Testis (tissue), 2 donors: ENCODE measurements at regions not wholly inside any gene's neighbourhood (a gene's known extent, or its start where the extent isn't known, plus 50 kb on each side); places are given as distances from the start of the nearest gene placed in this dataset.
"Not testable (repeated sequence)": the region's sequence is repeated elsewhere in the genome, so short reads cannot be mapped to it uniquely, and the experiment has no call there.

Source experiments
- DNase-seq: peaks from one replicate; pipeline ENCODE4 v3.0.0-alpha.2; 2019
- H3K27ac ChIP-seq, 2 donors: fragments of 200-600 bp; sonication (generic); one replicate each; pipeline ENCODE4 v1.5.1; 2019
- H3K27me3 ChIP-seq: fragments of 200-600 bp; sonication (generic); one replicate; pipeline ENCODE4 v1.5.1; 2019
- H3K36me3 ChIP-seq: fragments of 200-600 bp; sonication (generic); one replicate; pipeline ENCODE4 v1.5.1; 2017; ENCODE audit warnings: low read depth; ENCODE audit errors: missing control alignments
- H3K4me1 ChIP-seq: fragments of 200-600 bp; sonication (generic); one replicate; pipeline ENCODE4 v1.5.1; 2019
- H3K4me3 ChIP-seq, 2 donors: fragments of 200-600 bp; sonication (generic); one replicate each; pipeline ENCODE4 v1.5.1; 2017 to 2019
- H3K9me3 ChIP-seq: fragments of 200-600 bp; sonication (generic); one replicate; pipeline ENCODE4 v1.5.1; 2017
- POLR2A ChIP-seq: fragments of 450-650 bp; IDR thresholded peaks from one replicate; pipeline ENCODE4 v1.6.1; 2017; ENCODE audit warnings: antibody characterized with exemption, mild to moderate bottlenecking, moderate library complexity
- WGBS, 2 donors: methylation state at CpG; one replicate each; pipeline ENCODE4 v1.1.5; 2018; 5-methylcytosine and 5-hydroxymethylcytosine counted together
- intact Hi-C: fragments of 100-400 bp; cut with DNase I; formaldehyde crosslinking; loops from one replicate; pipeline ENCODE4 v1.15.1; 2023; ENCODE audit warnings: low total_unique reads
- TF ChIP-seq, protein P1 (sequence below), 3 experiments: fragments of 450-650 bp in 2 of 3; fragments of 200-600 bp in 1 of 3; sonication (generic) in 1 of 3; IDR thresholded peaks; one replicate each; pipeline ENCODE4 v1.5.1; 2016 to 2019; ENCODE audit warnings: antibody characterized with exemption in 3 of 3, mild to moderate bottlenecking in 2 of 3, moderate library complexity in 1 of 3

DNA sequence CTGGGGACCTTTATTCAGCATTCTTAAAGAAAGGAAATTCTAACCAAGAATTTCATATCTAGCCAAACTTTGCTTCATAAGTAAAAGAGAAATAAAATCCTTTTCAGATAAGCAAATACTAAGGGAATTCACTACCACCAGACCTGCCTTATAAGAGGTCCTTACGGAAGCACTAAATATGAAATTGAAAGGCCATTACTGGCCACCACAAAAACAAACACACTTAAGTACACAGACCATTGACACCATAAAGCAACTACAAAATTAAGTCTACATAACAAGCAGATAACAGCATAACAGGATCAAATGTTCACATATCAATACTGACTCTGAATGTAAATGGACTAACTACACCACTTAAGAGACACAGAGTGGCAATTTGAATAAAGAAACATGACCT, 361.4 kb upstream of the POU5F2 start:
- DNase-seq: no peak
- WGBS, 2 donors: 92 to 98% methylated on average over 1 of the region's 1 CpG
- Histone ChIP-seq H3K4me3 (no peak overlapping the region), H3K36me3 (no peaks in the 10 kb centered on the region), H3K4me1 (no peaks in the 10 kb centered on the region), H3K27me3 (no peaks in the 10 kb centered on the region), H3K27ac (no peak overlapping the region), H3K9me3 (no peaks in the 10 kb centered on the region)
- intact Hi-C loops: no loop called here
- no peak for TF ChIP-seq POLR2A
- TF ChIP-seq, protein P1, sequence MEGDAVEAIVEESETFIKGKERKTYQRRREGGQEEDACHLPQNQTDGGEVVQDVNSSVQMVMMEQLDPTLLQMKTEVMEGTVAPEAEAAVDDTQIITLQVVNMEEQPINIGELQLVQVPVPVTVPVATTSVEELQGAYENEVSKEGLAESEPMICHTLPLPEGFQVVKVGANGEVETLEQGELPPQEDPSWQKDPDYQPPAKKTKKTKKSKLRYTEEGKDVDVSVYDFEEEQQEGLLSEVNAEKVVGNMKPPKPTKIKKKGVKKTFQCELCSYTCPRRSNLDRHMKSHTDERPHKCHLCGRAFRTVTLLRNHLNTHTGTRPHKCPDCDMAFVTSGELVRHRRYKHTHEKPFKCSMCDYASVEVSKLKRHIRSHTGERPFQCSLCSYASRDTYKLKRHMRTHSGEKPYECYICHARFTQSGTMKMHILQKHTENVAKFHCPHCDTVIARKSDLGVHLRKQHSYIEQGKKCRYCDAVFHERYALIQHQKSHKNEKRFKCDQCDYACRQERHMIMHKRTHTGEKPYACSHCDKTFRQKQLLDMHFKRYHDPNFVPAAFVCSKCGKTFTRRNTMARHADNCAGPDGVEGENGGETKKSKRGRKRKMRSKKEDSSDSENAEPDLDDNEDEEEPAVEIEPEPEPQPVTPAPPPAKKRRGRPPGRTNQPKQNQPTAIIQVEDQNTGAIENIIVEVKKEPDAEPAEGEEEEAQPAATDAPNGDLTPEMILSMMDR (IDR thresholded peaks at IDR 0.05): no peak

DNA sequence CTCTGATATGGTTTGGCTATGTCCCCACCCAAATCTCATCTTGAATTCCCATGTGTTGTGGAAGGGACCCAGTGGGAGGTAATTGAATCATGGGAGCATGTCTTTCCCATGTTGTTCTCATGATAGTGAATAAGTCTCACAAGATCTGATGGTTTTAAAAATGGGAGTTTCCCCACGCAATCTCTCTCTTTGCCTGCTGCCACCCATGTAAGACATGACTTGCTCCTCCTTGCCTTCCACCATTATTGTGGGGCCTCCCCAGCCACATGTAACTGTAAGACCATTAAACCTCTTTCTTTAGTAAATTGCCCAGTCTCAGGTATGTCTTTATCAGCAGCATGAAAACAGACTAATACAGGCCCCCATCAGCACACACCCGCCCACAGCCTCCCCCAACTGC, 356.0 kb upstream of the POU5F2 start:
- H3K9me3 ChIP-seq, H3K36me3 ChIP-seq, DNase-seq, H3K4me1 ChIP-seq, H3K27me3 ChIP-seq, intact Hi-C loops, H3K4me3 ChIP-seq, H3K27ac ChIP-seq: not testable (repeated sequence)
- 94 to 95% methylated on average over 2 of the region's 2 CpGs for WGBS, 2 donors

DNA sequence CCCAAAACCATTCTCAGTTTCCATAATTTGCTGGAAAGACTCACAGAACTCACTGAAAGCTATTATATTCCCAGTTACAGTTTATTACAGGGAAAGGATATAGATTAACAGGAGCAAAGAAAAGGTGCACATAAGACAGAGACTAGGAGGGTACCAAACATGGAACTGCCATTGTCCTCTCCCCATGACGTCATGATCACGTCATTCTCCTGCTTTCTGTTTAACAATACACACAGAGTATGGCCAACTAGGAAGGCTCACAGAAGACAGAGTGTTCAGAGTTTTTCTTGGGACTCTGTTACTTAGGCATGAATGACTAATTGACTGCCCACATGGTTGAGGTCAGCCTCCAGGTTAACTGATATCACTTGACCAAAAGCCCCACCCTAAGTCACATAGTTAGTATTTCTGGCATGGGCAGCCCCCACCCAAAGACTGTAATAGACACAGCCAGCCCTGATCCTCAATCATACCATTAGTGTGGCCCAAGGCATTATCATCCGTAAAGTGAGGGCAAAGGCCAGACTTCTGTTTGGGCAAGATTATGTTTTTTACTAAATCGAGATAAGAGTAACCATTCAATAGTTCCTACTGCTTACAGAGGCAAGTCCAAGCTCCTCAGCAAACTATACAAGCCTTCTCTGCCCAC, 353.5 kb upstream of the POU5F2 start:
- no peaks in the 10 kb centered on the region for H3K36me3 ChIP-seq
- H3K4me1 ChIP-seq: no peaks in the 10 kb centered on the region
- no peak for DNase-seq
- no peaks in the 10 kb centered on the region for H3K27me3 ChIP-seq
- 87 to 90% methylated on average over 4 of the region's 4 CpGs for WGBS, 2 donors
- no peak overlapping the region for H3K4me3 ChIP-seq
- intact Hi-C loops: no loop called here
- no peaks in the 10 kb centered on the region for H3K9me3 ChIP-seq
- H3K27ac ChIP-seq: no peak overlapping the region
- no peak for TF ChIP-seq POLR2A
- TF ChIP-seq, protein P1 (IDR thresholded peaks at IDR 0.05): no peak

DNA sequence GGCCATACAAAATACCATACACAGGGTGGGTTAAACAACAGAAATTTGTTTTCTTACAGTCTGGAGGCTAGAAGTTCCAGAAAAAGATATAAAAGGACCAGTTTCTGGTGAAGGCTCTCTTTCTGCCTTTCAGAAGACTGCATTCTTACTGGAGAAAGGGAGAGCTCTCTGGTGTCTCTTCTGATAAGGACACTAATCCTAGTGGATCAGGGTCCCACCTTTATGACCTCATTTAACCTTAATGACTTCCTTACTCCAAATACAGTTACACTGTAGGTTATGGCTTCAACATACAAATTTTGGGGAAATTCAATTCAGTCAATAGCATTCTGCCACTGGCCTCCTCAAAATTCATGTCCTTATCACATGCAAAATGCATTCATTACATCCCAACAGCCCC, 351.9 kb upstream of the POU5F2 start:
- Histone ChIP-seq H3K27ac (no peak overlapping the region), H3K4me1 (no peaks in the 10 kb centered on the region), H3K4me3 (no peak overlapping the region), H3K9me3 (no peaks in the 10 kb centered on the region), H3K36me3 (no peaks in the 10 kb centered on the region), H3K27me3 (no peaks in the 10 kb centered on the region)
- intact Hi-C loops: no loop called here
- TF ChIP-seq, protein P1 (IDR thresholded peaks at IDR 0.05): no peak
- no peak for TF ChIP-seq POLR2A
- no peak for DNase-seq

DNA sequence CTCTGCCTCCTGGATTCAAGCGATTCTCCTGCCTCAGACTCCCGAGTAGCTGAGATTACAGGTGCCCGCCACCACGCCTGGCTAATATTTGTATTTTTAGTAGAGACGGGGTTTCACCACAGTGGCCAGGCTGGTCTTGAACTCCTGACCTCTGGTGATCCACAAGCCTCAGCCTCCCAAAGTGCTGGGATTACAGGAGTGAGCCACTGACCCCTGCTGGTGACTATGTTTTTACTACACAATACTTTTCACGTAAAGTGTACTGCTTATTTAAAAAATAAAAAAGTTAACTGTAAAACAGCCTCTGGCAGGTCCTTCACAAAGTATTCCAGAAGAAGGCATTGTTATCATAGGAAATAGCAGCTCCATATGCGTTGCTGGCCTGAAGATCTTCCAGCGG, 345.2 kb upstream of the POU5F2 start:
- H3K9me3 ChIP-seq, H3K27ac ChIP-seq, H3K4me1 ChIP-seq, DNase-seq, H3K36me3 ChIP-seq, H3K4me3 ChIP-seq, intact Hi-C loops, H3K27me3 ChIP-seq: not testable (repeated sequence)
- TF ChIP-seq, protein P1 (IDR thresholded peaks at IDR 0.05): peak in 2 of 3 experiments; percentile 7 to 14
- WGBS, 2 donors: 88 to 95% methylated on average over 8 of the region's 8 CpGs
